Stimulated activated naive CD8-positive, alpha-beta T cell treated with anti-CD3 and anti-CD28 coated beads, Interleukin-15, amount 100 ng/mL, for 72 hours (primary cell): ENCODE measurements at regions not wholly inside any gene's neighbourhood (a gene's known extent, or its start where the extent isn't known, plus 50 kb on each side); places are given as distances from the start of the nearest gene placed in this dataset.
"Not testable (repeated sequence)": the region's sequence is repeated elsewhere in the genome, so short reads cannot be mapped to it uniquely, and the experiment has no call there.

Experiments used
- ATAC-seq: fragments of 150-1000 bp; cut with Tn5 transposase; 2 replicates; pipeline ENCODE4 v1.10.0; 2021; ENCODE audit warnings: mild to moderate bottlenecking, moderate library complexity
- DNase-seq, 2 donors: peaks; one replicate each; pipeline ENCODE4 v3.0.0; 2021 to 2022
- H3K27ac Mint-ChIP-seq, 2 donors: one replicate each; pipeline ENCODE4 v1.8.0; 2022; ENCODE audit warnings: mild to moderate bottlenecking in 2 of 2, mixed read lengths in 2 of 2, moderate library complexity in 2 of 2
- H3K27me3 Mint-ChIP-seq: one replicate; pipeline ENCODE4 v1.8.0; 2022; ENCODE audit warnings: mixed read lengths
- H3K4me1 Mint-ChIP-seq: one replicate; pipeline ENCODE4 v1.8.0; 2022; ENCODE audit warnings: mild to moderate bottlenecking, mixed read lengths
- H3K4me3 Mint-ChIP-seq, 2 donors: one replicate each; pipeline ENCODE4 v1.8.0; 2022; ENCODE audit warnings: mild to moderate bottlenecking in 2 of 2, mixed read lengths in 2 of 2, moderate library complexity in 1 of 2
- H3K9me3 Mint-ChIP-seq, 2 donors: one replicate each; pipeline ENCODE4 v1.8.0; 2022; ENCODE audit warnings: mixed read lengths in 2 of 2

- H3K9me3 Mint-ChIP-seq, result peaks cover 9 to 11% of the 10 kb centered on the region in 2 donors
- no peak for ATAC-seq
- no peak overlapping the region for H3K4me3 Mint-ChIP-seq
- H3K27me3 Mint-ChIP-seq, result no peaks in the 10 kb centered on the region
- no peak for DNase-seq
- H3K4me1 Mint-ChIP-seq, result peaks cover 16% of the 10 kb centered on the region
- H3K27ac Mint-ChIP-seq, result no peak overlapping the region
Measured at GRCh38 chr4:37748485-37748884, 62.3 kb upstream of the RELL1 start.

DNA sequence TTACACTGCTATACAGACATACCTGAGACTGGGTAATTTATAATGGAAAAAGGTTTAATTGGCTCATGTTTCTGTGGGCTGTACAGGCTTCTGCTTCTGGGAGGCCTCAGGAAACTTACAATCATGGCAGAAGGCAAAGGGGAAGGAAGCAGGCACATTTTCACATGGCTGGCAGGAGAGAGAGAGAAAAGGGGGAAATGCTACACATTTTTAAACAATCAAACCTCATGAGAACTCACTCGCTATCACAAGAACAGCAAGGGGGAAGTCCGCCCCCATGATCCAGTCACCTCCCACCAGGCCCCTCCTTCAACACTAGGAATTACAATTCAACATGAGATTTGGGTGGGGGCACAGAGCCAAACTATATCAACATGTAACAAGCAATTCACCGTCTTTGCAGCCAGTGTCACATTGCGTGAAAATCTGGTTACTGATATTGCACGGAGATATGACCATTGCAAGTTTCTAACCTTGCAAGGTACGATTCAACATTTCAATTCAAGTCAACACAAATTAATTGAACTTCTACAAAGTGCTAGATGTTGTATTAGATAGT lies 61.7 kb upstream of the RELL1 start:
- H3K27me3 Mint-ChIP-seq, result no peaks in the 10 kb centered on the region
- H3K4me1 Mint-ChIP-seq, result peaks cover 16% of the 10 kb centered on the region
- H3K4me3 Mint-ChIP-seq, result no peak overlapping the region
- DNase-seq (no peak), ATAC-seq (no peak)
- peaks cover 9 to 11% of the 10 kb centered on the region in 2 donors for H3K9me3 Mint-ChIP-seq
- H3K27ac Mint-ChIP-seq, result no peak overlapping the region

DNA sequence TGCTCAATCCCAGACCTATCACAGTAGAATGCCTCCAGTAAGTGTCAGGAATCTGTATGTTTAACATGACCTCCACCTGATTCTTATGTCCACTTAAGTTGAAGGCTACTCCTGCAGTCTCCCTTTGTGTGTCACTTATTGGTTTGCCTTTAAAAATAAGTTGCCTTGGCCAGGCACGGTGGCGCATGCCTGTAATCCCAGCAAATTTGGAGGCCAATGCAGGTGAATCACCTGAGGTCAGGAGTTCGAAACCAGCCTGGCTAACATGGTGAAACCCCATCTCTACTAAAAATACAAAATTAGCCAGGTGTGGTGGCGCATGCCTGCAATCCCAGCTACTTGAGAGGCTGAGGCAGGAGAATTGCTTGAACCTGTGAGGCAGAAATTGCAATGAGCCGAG lies 60.7 kb upstream of the RELL1 start:
- Mint-ChIP-seq H3K9me3 (peaks cover 9 to 11% of the 10 kb centered on the region in 2 donors), H3K4me1 (peaks cover 16% of the 10 kb centered on the region)
- H3K4me3 Mint-ChIP-seq, DNase-seq, H3K27me3 Mint-ChIP-seq, H3K27ac Mint-ChIP-seq, ATAC-seq: not testable (repeated sequence)

DNA sequence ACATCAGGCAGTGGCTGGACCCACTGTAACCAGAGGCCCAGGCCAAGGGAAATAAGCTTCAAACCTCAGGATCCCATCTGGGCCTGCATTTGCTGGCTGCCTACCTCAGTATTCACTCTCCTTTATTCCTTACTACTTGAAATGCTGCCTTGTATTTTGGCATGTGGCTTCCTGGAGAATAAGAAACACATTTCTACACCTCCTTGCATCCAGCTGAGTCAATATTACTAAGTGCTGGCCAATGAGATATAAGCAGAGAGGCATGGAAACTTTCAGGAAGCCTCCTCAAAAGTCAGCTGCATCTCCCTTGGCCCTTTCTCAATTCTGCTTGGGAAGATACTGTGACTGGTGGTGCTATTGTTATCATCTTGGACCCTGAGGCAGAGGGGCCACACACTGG lies 59.8 kb upstream of the RELL1 start:
- peaks cover 9 to 11% of the 10 kb centered on the region in 2 donors for H3K9me3 Mint-ChIP-seq
- H3K4me1 Mint-ChIP-seq, result peaks cover 16% of the 10 kb centered on the region
- no peak for DNase-seq
- no peak for ATAC-seq
- no peak overlapping the region for H3K27ac Mint-ChIP-seq
- no peak overlapping the region for H3K4me3 Mint-ChIP-seq
- no peaks in the 10 kb centered on the region for H3K27me3 Mint-ChIP-seq

DNA sequence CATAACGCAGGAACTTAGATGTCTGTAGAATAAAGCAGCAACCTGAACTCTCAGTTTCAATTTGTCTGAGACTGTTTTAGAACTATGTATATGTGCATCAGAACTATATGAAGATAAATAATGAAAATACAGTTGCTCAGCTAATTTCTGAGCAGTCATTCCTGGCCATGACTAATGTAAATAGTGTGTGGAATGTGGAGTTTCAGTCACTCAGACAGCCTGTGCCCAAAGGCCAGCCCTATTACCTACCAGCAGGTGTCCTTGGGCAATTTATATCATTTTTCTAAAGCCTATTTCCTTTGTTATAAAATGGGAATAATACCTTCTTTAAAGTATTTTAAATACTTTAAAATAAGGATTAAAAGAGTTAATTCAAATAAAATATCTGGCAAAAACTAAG lies 56.0 kb upstream of the RELL1 start:
- no peak overlapping the region for H3K4me3 Mint-ChIP-seq
- no peak for DNase-seq
- no peak overlapping the region for H3K27ac Mint-ChIP-seq
- H3K9me3 Mint-ChIP-seq, result peaks cover 0 to 5% of the 10 kb centered on the region in 2 donors
- ATAC-seq, result no peak
- H3K27me3 Mint-ChIP-seq, result no peaks in the 10 kb centered on the region
- H3K4me1 Mint-ChIP-seq, result no peaks in the 10 kb centered on the region

- DNase-seq (no peak), ATAC-seq (no peak)
- Mint-ChIP-seq H3K4me1 (no peaks in the 10 kb centered on the region), H3K9me3 (no peaks in the 10 kb centered on the region), H3K4me3 (no peak overlapping the region), H3K27ac (no peak overlapping the region), H3K27me3 (no peaks in the 10 kb centered on the region)
Measured at GRCh38 chr4:37741564-37741963, 55.4 kb upstream of the RELL1 start.

GRCh38 chr4:37740546-37740945 lies 54.4 kb upstream of the RELL1 start:
- Mint-ChIP-seq H3K27ac (no peak overlapping the region), H3K4me3 (no peak overlapping the region)

GRCh38 chr4:37737466-37737865 lies 51.3 kb upstream of the RELL1 start:
- DNase-seq (no peak), ATAC-seq (no peak)
- Mint-ChIP-seq H3K4me1 (no peaks in the 10 kb centered on the region), H3K9me3 (no peaks in the 10 kb centered on the region), H3K27ac (no peak overlapping the region), H3K27me3 (no peaks in the 10 kb centered on the region), H3K4me3 (no peak overlapping the region)

More at GRCh38 chr4:37740546-37740945, 54.4 kb upstream of the RELL1 start:
- no peaks in the 10 kb centered on the region for H3K27me3 Mint-ChIP-seq
- H3K4me1 Mint-ChIP-seq, result no peaks in the 10 kb centered on the region
- H3K9me3 Mint-ChIP-seq, result no peaks in the 10 kb centered on the region
- ATAC-seq (no peak), DNase-seq (no peak)
